H1 (cell line): ENCODE measurements at regions not wholly inside any gene's neighbourhood (a gene's known extent, or its start where the extent isn't known, plus 50 kb on each side); places are given as distances from the start of the nearest gene placed in this dataset.

ENCODE experiments used
- CTCF ChIA-PET: fragments of 300-600 bp; sonication (Branson Sonifier 250); formaldehyde crosslinking; loops from one replicate; lab custom pipeline; 2021; ENCODE audit not compliant: partially characterized antibody; lab: Charles Lee
- POLR2A ChIA-PET: fragments of 300-600 bp; sonication (Branson Sonifier 250); formaldehyde crosslinking; loops from one replicate; lab custom pipeline; 2021; ENCODE audit warnings: inconsistent platforms; ENCODE audit not compliant: partially characterized antibody; lab: Charles Lee
- DNase-seq, 2 experiments: peaks; one replicate each; pipeline versions ENCODE4 v3.0.0 to v3.0.0-alpha.2; 2010 to 2022; ENCODE audit warnings: low spot score in 2 of 2, low read depth in 1 of 2, mixed read lengths in 1 of 2
- FAIRE-seq: peaks from 2 replicates; lab custom pipeline; 2011; peaks lifted over from hg19 to GRCh38; lab: Jason Lieb, UNC
- H2AFZ ChIP-seq: 2 replicates; pipeline ENCODE4 v1.8.1; 2012; ENCODE audit warnings: low read length, inconsistent platforms
- H2AK5ac ChIP-seq: 2 replicates; pipeline ENCODE4 v1.6.1; 2013; ENCODE audit warnings: low read depth, low read length
- H2BK120ac ChIP-seq: replicated peaks from 2 replicates; pipeline ENCODE3; 2013; ENCODE audit warnings: low read depth, low read length, inconsistent platforms
- H2BK12ac ChIP-seq: 2 replicates; pipeline ENCODE4 v1.6.1; 2013; ENCODE audit warnings: low read depth, low read length
- H2BK15ac ChIP-seq: 2 replicates; pipeline ENCODE4 v1.6.1; 2013; ENCODE audit warnings: low read length
- H2BK20ac ChIP-seq: 2 replicates; pipeline ENCODE4 v1.6.1; 2013; ENCODE audit warnings: low read length
- H2BK5ac ChIP-seq: 2 replicates; pipeline ENCODE4 v1.6.1; 2013; ENCODE audit warnings: low read depth, low read length
- H3K14ac ChIP-seq: 2 replicates; pipeline ENCODE4 v1.6.1; 2013; ENCODE audit warnings: inconsistent platforms; ENCODE audit not compliant: insufficient read length
- H3K18ac ChIP-seq: 2 replicates; pipeline ENCODE4 v1.6.1; 2013; ENCODE audit warnings: low read length; ENCODE audit errors: extremely low read depth
- H3K23ac ChIP-seq: 2 replicates; pipeline ENCODE4 v1.6.1; 2013; ENCODE audit warnings: inconsistent platforms; ENCODE audit not compliant: insufficient read length
- H3K23me2 ChIP-seq: 2 replicates; pipeline ENCODE4 v1.6.1; 2013; ENCODE audit warnings: low read depth, low read length
- H3K27ac ChIP-seq: 2 replicates; pipeline ENCODE4 v1.6.1; 2011; ENCODE audit warnings: low read depth, low read length, inconsistent platforms
- H3K27me3 ChIP-seq, 4 experiments: replicated peaks in 1 of 4; 1 replicate in 1 of 4; 2 replicates in 3 of 4; pipeline versions ENCODE4 v1.6.1 to v1.8.1; 2011 to 2013; ENCODE audit warnings: low read length in 3 of 4, mild to moderate bottlenecking in 3 of 4, inconsistent platforms in 2 of 4, mixed read lengths in 2 of 4, moderate library complexity in 1 of 4; ENCODE audit not compliant: control insufficient read depth in 3 of 4, insufficient read depth in 3 of 4; ENCODE audit errors: extremely low read depth in 1 of 4
- H3K36me3 ChIP-seq, 4 experiments: 2 replicates each; pipeline versions ENCODE4 v1.6.1 to v1.8.1; 2011 to 2013; ENCODE audit warnings: mild to moderate bottlenecking in 4 of 4, low read length in 3 of 4, moderate library complexity in 2 of 4, control low read depth in 1 of 4, inconsistent platforms in 1 of 4; ENCODE audit not compliant: insufficient read depth in 4 of 4, control insufficient read depth in 2 of 4
- H3K4ac ChIP-seq: replicated peaks from 2 replicates; pipeline ENCODE3; 2013; ENCODE audit warnings: low read length, low read depth, mixed read lengths, inconsistent platforms; ENCODE audit not compliant: insufficient read length
- H3K4me1 ChIP-seq, 4 experiments: replicated peaks in 1 of 4; 1 replicate in 1 of 4; 2 replicates in 3 of 4; pipeline versions ENCODE4 v1.6.1 to v1.8.1; 2011 to 2013; ENCODE audit warnings: low read length in 3 of 4, inconsistent platforms in 2 of 4, mixed read lengths in 1 of 4; ENCODE audit not compliant: insufficient read depth in 4 of 4, control insufficient read depth in 3 of 4
- H3K4me2 ChIP-seq, 2 experiments: 2 replicates each; pipeline versions ENCODE4 v1.6.1 to v1.8.1; 2011 to 2013; ENCODE audit warnings: low read depth in 2 of 2, low read length in 2 of 2, control low read depth in 1 of 2, inconsistent platforms in 1 of 2, mild to moderate bottlenecking in 1 of 2; ENCODE audit not compliant: insufficient read depth in 1 of 2
- H3K4me3 ChIP-seq, 4 experiments: fragments of 200-600, 300-600 bp in 1 of 4; sonication (generic), shearing (Covaris generic), sonication (Bioruptor Twin) in 1 of 4; 2 replicates each; pipeline versions ENCODE4 v1.5.1 to v1.8.1; 2011 to 2016; ENCODE audit warnings: low read length in 4 of 4, low read depth in 3 of 4, control low read depth in 2 of 4, inconsistent platforms in 2 of 4, mild to moderate bottlenecking in 2 of 4, mixed read lengths in 1 of 4, moderate library complexity in 1 of 4; ENCODE audit not compliant: insufficient read depth in 2 of 4; ENCODE audit errors: extremely low read depth in 1 of 4
- H3K56ac ChIP-seq: replicated peaks from 2 replicates; pipeline ENCODE3; 2013; ENCODE audit warnings: low read depth, mild to moderate bottlenecking, mixed read lengths, low read length, inconsistent platforms; ENCODE audit not compliant: insufficient read length
- H3K79me1 ChIP-seq: 2 replicates; pipeline ENCODE4 v1.6.1; 2013; ENCODE audit warnings: low read depth, low read length, control low read depth
- H3K79me2 ChIP-seq, 2 experiments: 2 replicates each; pipeline versions ENCODE4 v1.6.1 to v1.8.1; 2012 to 2013; ENCODE audit warnings: low read length in 2 of 2, mild to moderate bottlenecking in 2 of 2, inconsistent platforms in 1 of 2; ENCODE audit not compliant: insufficient read depth in 2 of 2, control insufficient read depth in 1 of 2
- H3K9ac ChIP-seq, 4 experiments: replicated peaks in 1 of 4; 1 replicate in 1 of 4; 2 replicates in 3 of 4; pipeline versions ENCODE4 v1.6.1 to v1.8.1; 2011 to 2013; ENCODE audit warnings: low read depth in 3 of 4, low read length in 3 of 4, control low read depth in 2 of 4, mild to moderate bottlenecking in 2 of 4, moderate library complexity in 2 of 4, inconsistent platforms in 1 of 4; ENCODE audit errors: extremely low read depth in 1 of 4
- H3K9me3 ChIP-seq, 2 experiments: 2 replicates each; pipeline versions ENCODE4 v1.6.1 to v1.8.1; 2012 to 2013; ENCODE audit warnings: mild to moderate bottlenecking in 2 of 2, moderate library complexity in 2 of 2, control low read depth in 1 of 2, inconsistent platforms in 1 of 2, low read depth in 1 of 2, low read length in 1 of 2, mixed read lengths in 1 of 2; ENCODE audit not compliant: insufficient read depth in 2 of 2
- H4K20me1 ChIP-seq, 2 experiments: replicated peaks in 1 of 2; 2 replicates each; pipeline versions ENCODE3 to v1.8.1; 2011 to 2013; ENCODE audit warnings: inconsistent platforms in 2 of 2, low read length in 2 of 2, mild to moderate bottlenecking in 1 of 2; ENCODE audit not compliant: insufficient read depth in 2 of 2, control insufficient read depth in 1 of 2
- H4K5ac ChIP-seq: 2 replicates; pipeline ENCODE4 v1.6.1; 2013; ENCODE audit warnings: low read length, low read depth, mixed read lengths, inconsistent platforms; ENCODE audit not compliant: insufficient read length
- H4K8ac ChIP-seq: 2 replicates; pipeline ENCODE4 v1.8.0; 2013; ENCODE audit warnings: mild to moderate bottlenecking, moderate library complexity, low read length, inconsistent platforms; ENCODE audit not compliant: insufficient read depth; ENCODE audit errors: extremely low read depth
- H4K91ac ChIP-seq: replicated peaks from 2 replicates; pipeline ENCODE3; 2013; ENCODE audit warnings: low read length, mixed read lengths, inconsistent platforms; ENCODE audit not compliant: insufficient read length
- POLR2A ChIP-seq, 2 experiments: IDR thresholded peaks; 1 replicate in 1 of 2; 2 replicates in 1 of 2; pipeline ENCODE4 v1.6.1; 2011; ENCODE audit warnings: low read depth in 2 of 2, low read length in 2 of 2, mild to moderate bottlenecking in 2 of 2; ENCODE audit errors: control extremely low read depth in 1 of 2
- RXRA ChIP-seq: IDR thresholded peaks from 2 replicates; pipeline ENCODE4 v1.6.1; 2011; ENCODE audit warnings: low read depth, mild to moderate bottlenecking, low read length, moderate library complexity; ENCODE audit not compliant: insufficient read depth
- WGBS, 2 experiments: shearing (Covaris generic) in 1 of 2; methylation state at CpG; one replicate each; pipeline versions ENCODE4 v1.1.6 to v1.1.7; 2013 to 2015; ENCODE audit warnings: low lambda C conversion rate in 2 of 2, mixed read lengths in 2 of 2, inconsistent platforms in 1 of 2, low coverage in 1 of 2, missing lambda C conversion rate in 1 of 2; ENCODE audit not compliant: insufficient replicate concordance in 2 of 2, insufficient coverage in 1 of 2, insufficient read length in 1 of 2; ENCODE audit errors: extremely low coverage in 1 of 2, missing lambda C conversion rate in 1 of 2; 5-methylcytosine and 5-hydroxymethylcytosine counted together

- no peak overlapping the region for H2BK20ac ChIP-seq
- no peak overlapping the region for H3K4me3 ChIP-seq
- no peaks in the 10 kb centered on the region for H3K4me1 ChIP-seq
- H2BK12ac ChIP-seq: no peak overlapping the region
- H3K9me3 ChIP-seq: no peaks in the 10 kb centered on the region
- H3K56ac ChIP-seq: no peak overlapping the region
- H3K4me2 ChIP-seq: no peak overlapping the region
- H2AFZ ChIP-seq: no peak overlapping the region
- H3K36me3 ChIP-seq: no peaks in the 10 kb centered on the region; a peak in 1 of 8 replicates
- no peaks in the 10 kb centered on the region for H3K79me1 ChIP-seq
- H3K18ac ChIP-seq: no peak overlapping the region
- H3K4ac ChIP-seq: no peak overlapping the region
- H3K23me2 ChIP-seq: no peaks in the 10 kb centered on the region; the same call in 1 of the 2 replicates
- H3K14ac ChIP-seq: no peak overlapping the region
- H4K5ac ChIP-seq: no peak overlapping the region
- CTCF ChIA-PET: interaction anchor here (1.4 to 2.2 kb wide), 2 partner anchors 219 to 289 kb away, joined by 6 to 8 read pairs; no protein-coding TSS in a partner anchor
- WGBS, 2 experiments: 89% methylated on average over 7 of the region's 7 CpGs; no CpG with 5 or more reads in 1 of the 2 experiments
- H3K27ac ChIP-seq: no peak overlapping the region
- H4K20me1 ChIP-seq: no peaks in the 10 kb centered on the region
- no peak overlapping the region for H2BK120ac ChIP-seq
- no peak overlapping the region for H2BK15ac ChIP-seq
- no peak overlapping the region for H4K8ac ChIP-seq
- TF ChIP-seq POLR2A (IDR thresholded peaks at IDR 0.05; ENCODE audit: control extremely low read depth in 1 of 2, low read depth in 2 of 2, low read length in 2 of 2) (no peak), RXRA (no peak)
- TF ChIP-seq, all 59 proteins: peak for 0
- Histone ChIP-seq H3K9ac (no peak overlapping the region), H3K27me3 (no peaks in the 10 kb centered on the region), H4K91ac (no peak overlapping the region), H2BK5ac (no peak overlapping the region), H3K23ac (no peak overlapping the region), H2AK5ac (no peak overlapping the region), H3K79me2 (no peaks in the 10 kb centered on the region)
- POLR2A ChIA-PET: no interaction called here
- DNase-seq (no peak), FAIRE-seq (no peak)
These were observed 76.5 kb upstream of the TMEM170B start for GRCh38 chr6:11460837-11461661.
